ENCODE measurements at regions not wholly inside any gene's neighbourhood (a gene's known extent, or its start where the extent isn't known, plus 50 kb on each side); places are given as distances from the start of the nearest gene placed in this dataset.

DNA sequence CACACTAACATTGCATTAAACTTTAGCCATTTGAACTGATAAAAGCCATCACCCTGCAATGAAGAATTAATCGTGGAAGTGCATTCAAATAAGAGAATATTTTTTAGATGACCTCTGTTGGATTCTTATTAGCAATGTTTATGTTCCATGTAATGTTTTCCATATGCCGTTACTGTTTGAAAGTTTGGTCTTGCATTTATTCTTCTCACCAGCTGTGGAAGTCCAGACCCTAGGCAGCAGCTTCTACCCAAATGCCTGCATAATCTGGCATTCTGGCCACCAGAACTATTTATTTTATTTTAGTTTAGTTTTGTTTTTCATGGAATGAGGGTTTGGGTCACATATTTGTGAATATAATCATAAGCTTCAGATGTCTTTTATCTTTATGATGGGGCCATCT, 140.4 kb downstream of the SAMD5 start:
- in situ Hi-C loops (cut with MboI; ENCODE audit: low pct_unique_long_range_greater_than_20kb, low sequenced_read_pairs, unreplicated experiment) = no loop called here
- TF ChIP-seq, protein P1, sequence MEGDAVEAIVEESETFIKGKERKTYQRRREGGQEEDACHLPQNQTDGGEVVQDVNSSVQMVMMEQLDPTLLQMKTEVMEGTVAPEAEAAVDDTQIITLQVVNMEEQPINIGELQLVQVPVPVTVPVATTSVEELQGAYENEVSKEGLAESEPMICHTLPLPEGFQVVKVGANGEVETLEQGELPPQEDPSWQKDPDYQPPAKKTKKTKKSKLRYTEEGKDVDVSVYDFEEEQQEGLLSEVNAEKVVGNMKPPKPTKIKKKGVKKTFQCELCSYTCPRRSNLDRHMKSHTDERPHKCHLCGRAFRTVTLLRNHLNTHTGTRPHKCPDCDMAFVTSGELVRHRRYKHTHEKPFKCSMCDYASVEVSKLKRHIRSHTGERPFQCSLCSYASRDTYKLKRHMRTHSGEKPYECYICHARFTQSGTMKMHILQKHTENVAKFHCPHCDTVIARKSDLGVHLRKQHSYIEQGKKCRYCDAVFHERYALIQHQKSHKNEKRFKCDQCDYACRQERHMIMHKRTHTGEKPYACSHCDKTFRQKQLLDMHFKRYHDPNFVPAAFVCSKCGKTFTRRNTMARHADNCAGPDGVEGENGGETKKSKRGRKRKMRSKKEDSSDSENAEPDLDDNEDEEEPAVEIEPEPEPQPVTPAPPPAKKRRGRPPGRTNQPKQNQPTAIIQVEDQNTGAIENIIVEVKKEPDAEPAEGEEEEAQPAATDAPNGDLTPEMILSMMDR (IDR thresholded peaks at IDR 0.05; ENCODE audit: extremely low read depth, insufficient read depth, missing control alignments) = no peak
- DNase-seq (ENCODE audit: low spot score) = no peak

DNA sequence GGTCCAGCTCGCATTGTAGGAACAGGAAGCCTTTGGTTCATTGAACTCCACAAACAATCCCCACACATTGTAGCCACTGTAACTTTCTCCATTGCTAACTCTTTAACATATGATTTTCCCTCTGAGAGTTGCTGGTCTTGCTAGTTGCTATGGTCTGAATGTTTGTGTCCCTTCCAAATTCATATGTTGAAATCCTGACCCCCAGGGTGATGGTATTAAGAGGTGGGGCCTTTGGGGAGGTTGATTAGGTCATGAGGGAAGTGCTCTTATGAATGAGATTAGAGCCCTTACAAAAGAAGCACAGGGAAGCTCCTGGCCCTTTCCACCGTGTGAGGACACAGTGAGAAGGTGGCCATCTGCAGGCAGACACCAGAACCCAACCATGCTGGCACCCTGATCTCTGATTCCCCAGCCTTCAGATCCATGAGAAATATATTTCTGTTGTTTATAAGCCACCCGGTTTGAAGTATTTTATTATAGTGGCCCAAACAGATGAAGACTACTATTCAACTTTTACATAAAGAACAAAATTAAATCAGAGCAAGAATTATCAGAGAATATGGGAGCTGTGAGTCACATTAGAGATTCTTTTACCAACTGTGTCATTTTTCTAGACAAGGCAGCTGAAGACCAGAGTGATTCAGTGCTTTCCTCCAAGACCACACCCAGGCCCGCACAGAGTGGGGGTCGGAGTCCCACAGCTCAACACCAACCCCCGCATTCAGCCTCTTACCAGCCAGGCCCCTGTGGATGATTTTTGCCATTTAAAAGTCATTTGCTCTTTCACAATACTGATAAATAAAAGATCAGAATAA, 143.0 kb downstream of the SAMD5 start:
- DNase-seq (ENCODE audit: low spot score) = no peak
- in situ Hi-C loops (cut with MboI; ENCODE audit: low pct_unique_long_range_greater_than_20kb, low sequenced_read_pairs, unreplicated experiment) = no loop called here
- TF ChIP-seq, protein P1 (IDR thresholded peaks at IDR 0.05; ENCODE audit: extremely low read depth, insufficient read depth, missing control alignments) = no peak

DNA sequence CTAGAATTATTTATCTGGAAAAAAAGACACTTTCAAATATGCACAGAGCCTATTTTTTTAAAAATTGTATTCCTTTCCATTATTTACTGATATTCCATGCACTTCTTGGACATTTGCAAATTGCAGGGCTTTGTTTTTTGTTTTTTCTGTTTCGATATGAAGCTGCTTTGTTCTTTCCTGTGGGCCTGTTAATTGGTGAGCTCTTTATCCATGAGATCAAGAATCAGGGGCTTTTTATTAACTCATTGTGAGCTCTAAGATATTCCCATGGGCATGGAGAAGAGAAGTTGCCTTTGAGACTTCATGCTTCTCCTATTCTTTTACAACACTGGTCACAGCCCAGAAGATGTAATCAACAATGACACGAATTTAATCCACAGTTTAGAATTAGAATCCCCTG, 145.1 kb downstream of the SAMD5 start:
- DNase-seq (ENCODE audit: low spot score) = no peak
- in situ Hi-C loops (cut with MboI; ENCODE audit: low pct_unique_long_range_greater_than_20kb, low sequenced_read_pairs, unreplicated experiment) = no loop called here
- TF ChIP-seq, protein P1 (IDR thresholded peaks at IDR 0.05; ENCODE audit: extremely low read depth, insufficient read depth, missing control alignments) = no peak

DNA sequence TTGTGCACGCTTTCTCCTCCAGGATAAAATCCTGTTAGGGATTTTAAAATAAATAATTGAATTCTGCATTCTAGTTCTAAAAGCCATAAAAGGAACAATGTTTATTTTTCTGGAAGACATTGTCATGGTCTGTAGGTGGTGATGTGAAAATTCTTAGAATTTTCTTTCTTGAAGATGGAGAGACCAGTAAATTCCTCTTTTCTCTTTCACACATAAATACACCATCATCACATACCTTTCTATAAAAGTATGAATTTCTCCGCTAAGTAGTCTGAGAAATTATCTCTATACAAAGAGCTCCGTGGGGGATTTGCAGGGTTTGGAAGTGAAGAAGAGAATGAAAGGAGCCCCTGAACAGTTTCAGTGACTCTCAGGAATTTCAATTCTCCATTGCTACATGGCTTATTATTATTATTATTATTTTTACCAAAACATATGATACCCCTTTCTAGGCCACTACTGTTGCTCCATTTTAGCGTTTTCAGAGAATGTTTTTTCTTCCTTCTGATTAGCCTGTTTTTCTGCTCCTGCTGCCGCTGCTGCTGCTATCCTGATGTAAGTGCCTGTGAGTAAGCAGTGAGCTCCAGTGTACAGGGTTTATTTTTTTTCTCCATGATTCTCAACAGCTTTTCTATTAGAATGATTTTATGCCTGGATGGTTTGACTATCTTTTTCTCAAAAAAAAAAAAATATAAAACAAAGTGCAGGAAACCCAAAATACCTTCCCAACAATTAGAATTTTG, 145.8 kb downstream of the SAMD5 start:
- TF ChIP-seq, protein P1 (IDR thresholded peaks at IDR 0.05; ENCODE audit: extremely low read depth, insufficient read depth, missing control alignments) = no peak
- in situ Hi-C loops (cut with MboI; ENCODE audit: low pct_unique_long_range_greater_than_20kb, low sequenced_read_pairs, unreplicated experiment) = no loop called here
- no peak for DNase-seq (ENCODE audit: low spot score)

DNA sequence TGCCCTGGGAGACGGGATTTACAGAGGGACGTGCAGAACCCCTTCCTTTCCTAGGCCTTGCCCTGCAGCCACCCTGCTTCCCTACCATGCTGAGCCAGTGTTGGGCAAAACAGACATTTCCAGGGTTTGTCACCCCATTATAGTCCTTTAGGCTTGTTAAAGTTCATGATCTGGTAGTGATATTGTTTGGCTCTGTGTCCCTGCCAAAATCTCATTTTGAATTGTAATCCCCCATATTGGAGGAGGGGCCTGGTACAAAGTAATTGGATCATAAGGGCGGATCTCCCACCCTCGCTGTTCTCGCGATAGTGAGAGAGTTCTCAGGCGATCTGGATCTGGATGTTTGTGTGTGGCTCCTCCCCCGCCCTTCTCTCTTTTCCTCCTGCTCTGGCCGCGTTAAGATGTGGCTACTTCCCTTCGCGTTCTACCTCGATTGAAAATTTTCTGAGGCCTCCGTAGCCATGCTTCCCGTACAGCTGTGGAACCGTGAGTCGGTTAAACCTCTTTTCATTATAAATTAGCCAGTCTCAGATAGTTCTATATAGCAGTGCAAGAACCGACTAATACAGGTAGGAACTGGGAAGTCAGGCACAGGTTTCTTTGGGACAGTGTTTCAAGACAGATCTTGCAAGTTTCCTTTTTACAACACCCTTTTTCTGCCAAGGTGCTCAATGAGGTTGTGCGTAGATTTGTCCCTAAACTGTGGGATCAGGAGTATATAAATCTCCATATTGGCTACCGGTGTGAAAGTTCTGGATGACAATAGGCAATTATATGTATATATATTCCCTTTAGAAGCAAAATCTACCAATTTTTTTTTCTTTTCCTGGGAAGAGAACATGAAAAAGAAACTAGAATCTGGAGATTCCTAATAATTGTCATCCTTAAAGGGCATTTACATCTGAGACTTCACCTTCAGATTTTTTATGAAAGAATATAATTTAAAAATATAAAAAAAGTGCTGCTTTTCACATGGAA, 152.1 kb downstream of the SAMD5 start:
- DNase-seq (ENCODE audit: low spot score) = no peak
- in situ Hi-C loops (cut with MboI; ENCODE audit: low pct_unique_long_range_greater_than_20kb, low sequenced_read_pairs, unreplicated experiment) = no loop called here

More for the DNA sequence above, 152.1 kb downstream of the SAMD5 start:
- TF ChIP-seq, protein P1 (IDR thresholded peaks at IDR 0.05; ENCODE audit: extremely low read depth, insufficient read depth, missing control alignments) = no peak
